ENCODE measurements at regions not wholly inside any gene's neighbourhood (a gene's known extent, or its start where the extent isn't known, plus 50 kb on each side); places are given as distances from the start of the nearest gene placed in this dataset.

GRCh38 chr2:181114021-181114420 lies 133.6 kb downstream of the UBE2E3 start:
- DNase-seq (ENCODE audit: low spot score), result no peak

- DNase-seq (ENCODE audit: low spot score), result no peak
Observed at GRCh38 chr2:181116261-181116660, 135.9 kb downstream of the UBE2E3 start.

GRCh38 chr2:181117206-181117925 lies 137.0 kb downstream of the UBE2E3 start:
- DNase-seq (ENCODE audit: low spot score), result no peak

- DNase-seq (ENCODE audit: low spot score), result no peak
Observed at GRCh38 chr2:181120625-181121024, 140.2 kb downstream of the UBE2E3 start.

GRCh38 chr2:181121996-181122395 lies 141.6 kb downstream of the UBE2E3 start:
- no peak for DNase-seq (ENCODE audit: low spot score)

GRCh38 chr2:181122601-181123000 lies 142.2 kb downstream of the UBE2E3 start:
- DNase-seq (ENCODE audit: low spot score), result no peak

- no peak for DNase-seq (ENCODE audit: low spot score)
Observed at GRCh38 chr2:181123798-181124231, 143.4 kb downstream of the UBE2E3 start.

- no peak for DNase-seq (ENCODE audit: low spot score)
Observed at GRCh38 chr2:181124497-181124896, 144.1 kb downstream of the UBE2E3 start.

GRCh38 chr2:181125359-181125758 lies 145.0 kb downstream of the UBE2E3 start:
- DNase-seq (ENCODE audit: low spot score), result no peak

- no peak for DNase-seq (ENCODE audit: low spot score)
Observed at GRCh38 chr2:181126311-181126868, 146.0 kb downstream of the UBE2E3 start.

- no peak for DNase-seq (ENCODE audit: low spot score)
Observed at GRCh38 chr2:181128199-181128598, 147.8 kb downstream of the UBE2E3 start.

GRCh38 chr2:181129364-181130056 lies 149.1 kb downstream of the UBE2E3 start:
- DNase-seq (ENCODE audit: low spot score), result no peak

GRCh38 chr2:181130686-181131085 lies 150.3 kb downstream of the UBE2E3 start:
- no peak for DNase-seq (ENCODE audit: low spot score)

GRCh38 chr2:181131584-181131983 lies 151.2 kb downstream of the UBE2E3 start:
- DNase-seq (ENCODE audit: low spot score), result no peak

GRCh38 chr2:181138816-181139215 lies 158.4 kb downstream of the UBE2E3 start:
- no peak for DNase-seq (ENCODE audit: low spot score)

- no peak for DNase-seq (ENCODE audit: low spot score)
Observed at GRCh38 chr2:181139831-181140230, 159.4 kb downstream of the UBE2E3 start.

- no peak for DNase-seq (ENCODE audit: low spot score)
Observed at GRCh38 chr2:181140414-181140813, 160.0 kb downstream of the UBE2E3 start.

- DNase-seq (ENCODE audit: low spot score), result no peak
Observed at GRCh38 chr2:181140928-181141327, 160.5 kb downstream of the UBE2E3 start.

- no peak for DNase-seq (ENCODE audit: low spot score)
Observed at GRCh38 chr2:181141676-181142075, 161.3 kb downstream of the UBE2E3 start.

GRCh38 chr2:181142514-181142913 lies 162.1 kb downstream of the UBE2E3 start:
- DNase-seq (ENCODE audit: low spot score), result no peak

- DNase-seq (ENCODE audit: low spot score), result no peak
Observed at GRCh38 chr2:181143790-181144300, 163.4 kb downstream of the UBE2E3 start.

GRCh38 chr2:181145645-181146044 lies 165.2 kb downstream of the UBE2E3 start:
- no peak for DNase-seq (ENCODE audit: low spot score)

GRCh38 chr2:181146171-181146570 lies 165.8 kb downstream of the UBE2E3 start:
- no peak for DNase-seq (ENCODE audit: low spot score)
